A172 (cell line): ENCODE measurements at regions not wholly inside any gene's neighbourhood (a gene's known extent, or its start where the extent isn't known, plus 50 kb on each side); places are given as distances from the start of the nearest gene placed in this dataset.
"Not testable (repeated sequence)": the region's sequence is repeated elsewhere in the genome, so short reads cannot be mapped to it uniquely, and the experiment has no call there.

Experiments
- DNase-seq: peaks from one replicate; pipeline ENCODE4 v3.0.0-alpha.2; 2015; ENCODE audit warnings: low spot score

GRCh38 chr2:88999365-88999764, 307.9 kb downstream of the RPIA start:
- no peak for DNase-seq

GRCh38 chr2:89000235-89000634, 308.8 kb downstream of the RPIA start:
- no peak for DNase-seq

GRCh38 chr2:89004238-89004637, 312.8 kb downstream of the RPIA start:
- not testable (repeated sequence) for DNase-seq

GRCh38 chr2:89020566-89020965, 329.1 kb downstream of the RPIA start:
- not testable (repeated sequence) for DNase-seq

- DNase-seq, result not testable (repeated sequence)
These were observed 334.8 kb downstream of the RPIA start for GRCh38 chr2:89026296-89026695.

- not testable (repeated sequence) for DNase-seq
These were observed 335.6 kb downstream of the RPIA start for GRCh38 chr2:89027115-89027514.

- not testable (repeated sequence) for DNase-seq
These were observed 336.1 kb downstream of the RPIA start for GRCh38 chr2:89027536-89027935.

- DNase-seq, result not testable (repeated sequence)
These were observed 337.8 kb downstream of the RPIA start for GRCh38 chr2:89029257-89029656.

GRCh38 chr2:89048138-89049066, 356.9 kb downstream of the RPIA start:
- peak; percentile 36 for DNase-seq

GRCh38 chr2:89058616-89059015, 367.1 kb downstream of the RPIA start:
- DNase-seq, result not testable (repeated sequence)

- not testable (repeated sequence) for DNase-seq
These were observed 369.7 kb downstream of the RPIA start for GRCh38 chr2:89061174-89061573.

GRCh38 chr2:89076771-89077170, 385.3 kb downstream of the RPIA start:
- DNase-seq, result peak; percentile 20

GRCh38 chr2:89092911-89093310, 401.4 kb downstream of the RPIA start:
- DNase-seq, result not testable (repeated sequence)

GRCh38 chr2:89095060-89095459, 403.6 kb downstream of the RPIA start:
- not testable (repeated sequence) for DNase-seq

- DNase-seq, result not testable (repeated sequence)
These were observed 411.1 kb downstream of the RPIA start for GRCh38 chr2:89102587-89102986.

GRCh38 chr2:89106369-89107019, 415.0 kb downstream of the RPIA start:
- not testable (repeated sequence) for DNase-seq

- not testable (repeated sequence) for DNase-seq
These were observed 421.0 kb downstream of the RPIA start for GRCh38 chr2:89112434-89112833.

GRCh38 chr2:89113286-89113685, 421.8 kb downstream of the RPIA start:
- DNase-seq, result not testable (repeated sequence)

- not testable (repeated sequence) for DNase-seq
These were observed 438.0 kb downstream of the RPIA start for GRCh38 chr2:89129440-89129839.

GRCh38 chr2:89130665-89131308, 439.3 kb downstream of the RPIA start:
- DNase-seq, result not testable (repeated sequence)

- not testable (repeated sequence) for DNase-seq
These were observed 451.5 kb downstream of the RPIA start for GRCh38 chr2:89142959-89143358.

GRCh38 chr2:89145342-89145741, 453.9 kb downstream of the RPIA start:
- DNase-seq, result not testable (repeated sequence)
